ENCODE measurements at regions not wholly inside any gene's neighbourhood (a gene's known extent, or its start where the extent isn't known, plus 50 kb on each side); places are given as distances from the start of the nearest gene placed in this dataset.
"Not testable (repeated sequence)": the region's sequence is repeated elsewhere in the genome, so short reads cannot be mapped to it uniquely, and the experiment has no call there.

DNA sequence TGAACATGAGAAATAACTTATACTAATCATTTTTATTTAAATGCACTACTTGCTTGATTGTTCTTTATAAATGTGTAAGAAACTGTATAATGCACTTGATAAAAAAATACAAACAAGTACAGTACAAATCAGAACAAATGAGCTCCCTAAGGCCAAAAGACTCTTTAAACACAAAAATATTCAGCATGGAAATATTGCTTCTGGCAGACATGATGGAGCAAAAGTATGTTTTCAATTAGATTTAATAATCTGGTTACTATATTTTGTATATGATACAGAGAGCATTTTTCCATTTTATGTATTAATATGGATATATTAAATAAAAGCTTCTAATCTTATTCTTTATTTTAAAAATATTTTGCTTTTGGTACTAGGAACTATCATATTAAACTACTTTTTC is 800.2 kb upstream of the LRFN5 start:
- DNase-seq (ENCODE audit: low spot score): no peak
- intact Hi-C loops (cut with DNase I): no loop called here

DNA sequence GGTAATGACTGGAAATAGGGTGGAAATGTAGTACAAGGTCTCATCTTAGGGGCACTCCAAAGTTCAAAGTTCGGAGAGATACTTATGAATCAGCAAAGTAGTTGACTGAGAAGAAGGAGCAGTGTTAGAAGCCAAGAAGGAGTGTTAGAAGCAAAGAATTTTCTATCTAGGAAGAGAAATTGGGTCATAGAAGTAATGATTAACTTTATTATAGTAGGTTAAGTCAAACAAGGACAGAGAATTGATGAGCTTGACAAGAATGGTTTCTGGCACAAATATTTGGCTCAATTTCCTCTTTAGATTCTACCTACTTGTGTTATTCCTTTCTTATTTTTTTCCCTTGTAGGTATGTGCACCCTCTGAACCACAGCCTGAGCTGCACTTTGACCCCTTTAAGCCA is 810.5 kb upstream of the LRFN5 start:
- intact Hi-C loops (cut with DNase I): no loop called here
- no peak for DNase-seq (ENCODE audit: low spot score)

DNA sequence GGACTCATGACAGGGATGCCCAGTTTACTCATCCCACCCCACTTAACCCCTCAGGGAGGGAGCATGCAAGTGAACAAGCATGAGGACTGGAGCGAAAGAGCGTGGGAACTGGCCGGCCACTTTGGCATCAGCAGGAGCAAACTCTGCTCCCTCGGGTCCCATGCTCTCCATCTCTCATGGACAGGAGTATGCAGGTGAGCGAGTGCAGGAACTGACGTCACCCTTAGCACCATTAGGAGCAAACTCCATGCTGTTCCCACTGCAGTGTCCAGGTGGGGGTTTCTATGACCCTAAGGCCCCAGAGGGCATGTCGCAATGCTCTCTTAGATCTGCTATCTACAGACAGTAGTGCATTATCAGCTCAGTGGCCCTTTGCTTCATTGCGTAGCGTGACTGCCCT is 821.8 kb upstream of the LRFN5 start:
- intact Hi-C loops (cut with DNase I): no loop called here
- DNase-seq (ENCODE audit: low spot score): no peak

DNA sequence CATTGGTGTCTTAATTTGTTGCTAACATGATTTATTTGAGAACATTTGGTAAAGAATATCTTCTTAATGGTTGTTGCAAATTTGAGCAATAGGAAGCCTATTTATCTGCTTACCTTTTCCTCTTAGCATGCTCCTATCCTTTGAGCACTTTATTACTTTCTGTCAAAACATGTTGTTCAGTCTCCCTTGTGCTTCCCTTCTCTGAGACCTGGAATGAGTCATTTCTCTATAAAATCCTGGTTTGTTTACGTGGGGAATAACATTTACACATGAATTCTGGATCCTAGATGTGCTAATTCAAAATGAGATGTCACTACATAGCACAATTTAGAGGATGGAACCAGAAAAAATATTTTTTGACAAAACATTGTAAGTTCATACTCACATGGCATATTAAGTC is 844.0 kb upstream of the LRFN5 start:
- intact Hi-C loops (cut with DNase I): no loop called here
- no peak for DNase-seq (ENCODE audit: low spot score)

DNA sequence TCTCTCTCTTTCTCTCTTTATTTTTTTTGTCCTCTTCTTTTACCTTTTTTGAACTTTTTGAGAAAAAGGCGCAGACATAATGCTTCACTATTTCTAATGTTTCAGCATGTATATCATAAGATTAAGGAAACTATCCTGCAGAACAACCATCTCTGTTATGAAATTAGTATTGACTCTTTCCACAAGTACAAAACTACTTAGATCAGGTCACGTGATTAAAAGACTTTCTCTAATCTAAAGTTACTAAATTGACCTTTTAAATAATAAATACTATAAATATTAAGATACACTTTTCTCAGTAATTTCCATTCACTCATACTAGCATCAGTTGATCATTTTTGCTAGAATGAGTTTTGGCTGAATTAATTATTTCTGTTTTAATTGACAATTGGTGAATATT is 844.5 kb upstream of the LRFN5 start:
- DNase-seq (ENCODE audit: low spot score): no peak
- intact Hi-C loops (cut with DNase I): no loop called here

DNA sequence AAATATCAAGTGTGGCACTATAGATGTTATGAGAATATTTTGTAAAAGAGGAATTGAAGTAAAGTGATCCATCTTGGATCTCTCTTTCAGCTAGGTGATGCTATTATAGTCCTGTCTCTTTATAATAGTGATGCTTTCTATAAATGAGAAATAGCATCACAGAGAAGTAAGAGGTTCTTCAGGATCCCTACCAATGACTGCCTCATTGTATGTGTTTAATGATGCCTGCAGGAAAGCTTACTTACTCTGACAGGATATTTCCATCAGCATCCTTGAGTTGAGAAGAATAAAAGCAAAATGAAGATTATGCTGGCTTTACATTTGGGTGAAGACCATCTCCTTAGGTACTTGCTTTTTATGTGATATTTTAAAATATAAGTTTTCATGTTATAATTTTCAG is 846.0 kb upstream of the LRFN5 start:
- intact Hi-C loops (cut with DNase I): no loop called here

DNA sequence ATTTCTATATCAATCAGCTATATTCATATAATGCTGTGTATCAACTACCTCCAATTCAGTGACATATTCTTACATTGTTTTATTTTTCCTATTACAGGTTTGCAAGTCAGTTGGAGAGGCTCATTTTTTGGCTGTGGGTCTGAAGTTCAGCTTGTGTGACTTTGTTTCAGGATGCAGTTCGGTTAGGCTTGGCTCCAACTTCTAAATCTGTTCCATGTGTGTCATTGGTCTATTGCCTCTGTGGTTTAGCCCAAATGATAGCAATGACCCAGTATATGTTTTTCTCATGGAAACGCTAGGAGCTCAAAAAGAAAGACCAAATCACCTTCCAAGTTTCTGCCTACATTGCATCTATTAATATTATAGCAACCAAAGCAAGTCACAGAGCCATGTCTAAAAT is 848.6 kb upstream of the LRFN5 start:
- DNase-seq (ENCODE audit: low spot score): no peak
- intact Hi-C loops (cut with DNase I): no loop called here

More for the DNA sequence above, 846.0 kb upstream of the LRFN5 start:
- DNase-seq (ENCODE audit: low spot score): no peak

DNA sequence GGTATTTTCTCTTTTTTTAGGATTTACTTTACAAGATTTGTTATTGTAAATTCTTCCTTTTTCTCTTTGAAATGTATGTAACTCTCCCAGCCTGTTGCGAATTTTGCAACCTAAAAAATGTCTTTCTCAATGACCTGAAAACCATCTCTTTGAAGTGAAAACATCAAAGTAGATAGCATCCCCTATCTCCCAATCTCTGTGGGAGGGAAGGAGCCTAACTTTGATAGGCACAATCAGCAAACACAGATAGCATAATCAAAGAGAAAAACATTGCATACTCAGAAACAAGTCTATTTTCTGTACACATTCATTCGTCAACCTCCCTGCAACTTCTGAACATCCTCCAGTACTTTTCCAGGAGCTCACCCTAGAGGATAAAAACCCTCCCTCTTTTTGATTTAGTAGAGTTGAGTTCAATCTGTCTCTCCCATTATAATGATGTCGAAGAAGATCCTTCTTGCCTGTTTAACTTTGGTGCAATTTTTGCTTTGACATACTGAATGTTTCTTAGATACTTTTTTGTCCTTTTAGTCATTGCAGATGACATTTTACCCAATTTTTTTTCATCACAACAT is 849.2 kb upstream of the LRFN5 start:
- DNase-seq (ENCODE audit: low spot score): no peak
- intact Hi-C loops (cut with DNase I): no loop called here

DNA sequence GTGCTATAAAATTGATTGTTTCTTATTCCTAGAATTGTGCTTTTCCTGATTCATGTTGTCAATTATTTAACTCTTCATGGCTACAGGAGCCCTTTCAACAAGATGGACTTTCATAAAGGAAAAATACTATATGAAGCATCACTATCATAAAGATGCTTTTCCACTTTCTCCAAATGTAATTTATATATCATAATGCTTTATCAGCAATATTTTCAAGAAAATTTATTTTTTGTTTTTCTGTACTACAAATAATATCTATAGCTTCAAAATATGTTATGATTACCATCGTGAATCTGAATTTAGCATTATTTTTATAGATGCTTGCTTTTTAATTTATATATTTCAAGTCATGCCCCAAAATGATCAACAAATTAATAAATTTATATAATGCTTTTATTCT is 873.5 kb upstream of the LRFN5 start:
- intact Hi-C loops (cut with DNase I): no loop called here

DNA sequence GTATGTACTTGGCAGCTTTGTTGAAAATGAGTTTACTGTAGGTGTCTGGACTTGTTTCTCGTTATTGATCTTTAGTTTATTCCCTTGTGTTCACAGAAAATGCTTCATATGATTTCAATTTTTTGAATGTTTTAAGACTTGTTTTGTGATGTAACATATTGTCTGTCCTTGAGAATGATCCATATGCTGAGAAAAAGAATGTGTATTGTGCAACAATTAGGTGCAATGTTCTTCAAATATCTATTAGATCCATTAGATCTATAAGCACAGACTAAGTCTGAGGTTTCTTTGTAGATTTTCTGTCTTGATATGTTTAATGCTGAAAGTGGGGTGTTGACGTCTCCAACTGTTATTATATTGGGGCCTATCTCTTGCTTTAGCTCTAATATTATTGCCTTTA is 879.6 kb upstream of the LRFN5 start:
- intact Hi-C loops (cut with DNase I): no loop called here
- DNase-seq (ENCODE audit: low spot score): no peak

More for the DNA sequence above, 873.5 kb upstream of the LRFN5 start:
- no peak for DNase-seq (ENCODE audit: low spot score)

DNA sequence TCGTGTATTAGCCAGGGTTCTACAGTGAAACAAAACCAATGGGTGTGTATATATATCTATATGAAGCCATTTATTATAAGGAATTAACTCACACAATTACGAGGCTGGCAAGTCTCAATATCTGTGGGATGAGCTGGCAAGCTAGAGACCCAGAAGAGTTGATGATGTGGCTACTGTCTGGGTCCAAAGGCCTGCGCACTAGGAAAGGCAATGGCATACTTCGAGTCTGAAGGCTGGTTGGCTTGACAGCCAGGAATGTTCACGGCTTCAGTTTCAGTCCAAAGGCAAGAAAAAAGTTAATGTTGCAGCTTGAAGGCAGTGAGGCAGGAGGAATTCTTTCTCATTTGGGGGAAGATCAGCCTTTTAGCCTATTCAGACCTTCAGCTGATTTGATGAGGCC is 893.3 kb upstream of the LRFN5 start:
- DNase-seq (ENCODE audit: low spot score): no peak
- intact Hi-C loops (cut with DNase I): no loop called here

DNA sequence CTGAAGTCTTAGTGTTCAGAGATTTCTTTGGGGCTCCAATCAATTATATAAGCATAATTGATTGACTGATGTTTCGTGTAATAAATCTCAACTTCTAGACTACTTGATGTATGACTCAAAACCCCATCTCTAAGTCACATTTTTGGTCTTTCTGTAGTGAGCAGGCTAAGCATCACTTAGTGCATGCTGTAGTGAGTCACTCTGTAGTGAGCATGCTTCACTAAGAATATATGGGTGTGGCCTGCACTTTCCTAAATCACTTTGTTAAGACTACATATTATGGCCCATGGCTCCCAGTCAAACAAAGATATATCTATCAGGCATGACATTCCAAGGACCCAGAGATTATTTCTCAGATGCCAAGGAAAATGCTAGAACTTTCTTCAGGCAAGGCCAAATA is 909.4 kb upstream of the LRFN5 start:
- intact Hi-C loops (cut with DNase I): no loop called here
- no peak for DNase-seq (ENCODE audit: low spot score)

DNA sequence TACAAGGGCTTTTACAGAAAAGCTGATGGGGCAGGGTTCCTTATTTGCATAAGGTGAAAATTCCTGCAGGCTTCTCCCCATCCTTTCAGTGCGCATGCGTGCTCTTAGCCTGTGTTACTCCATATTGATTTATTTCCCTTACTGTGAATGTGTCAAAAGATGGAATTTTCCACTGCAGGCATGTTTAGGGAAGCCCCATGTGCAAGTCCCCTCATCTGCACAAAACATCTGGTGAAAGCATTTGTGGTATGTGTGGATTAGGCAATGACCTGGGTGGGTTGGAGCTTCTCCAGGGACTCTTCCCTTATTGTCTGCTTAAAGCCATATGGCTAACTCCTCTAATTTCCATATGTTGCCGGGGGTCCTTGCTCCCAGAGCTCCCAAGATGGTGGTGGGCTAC is 912.7 kb upstream of the LRFN5 start:
- intact Hi-C loops (cut with DNase I): no loop called here
- DNase-seq (ENCODE audit: low spot score): no peak

DNA sequence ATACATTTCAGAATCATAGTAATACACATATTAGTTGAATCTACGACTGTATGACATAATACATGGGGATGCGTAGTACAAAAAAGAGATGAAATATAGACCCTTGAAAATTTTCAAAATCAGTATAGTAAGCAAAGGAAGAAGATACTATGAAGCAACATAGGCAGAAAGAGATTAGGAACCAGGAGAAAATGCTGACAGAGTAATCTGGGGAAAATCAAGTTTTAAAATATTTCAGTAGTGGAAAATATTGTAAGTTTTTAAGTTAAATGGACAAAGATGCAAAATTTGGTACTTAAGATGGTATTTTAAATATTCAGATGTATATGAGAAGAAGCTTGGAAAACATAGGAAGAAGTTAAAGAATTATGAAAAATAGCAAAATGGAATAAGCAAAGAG is 915.6 kb upstream of the LRFN5 start:
- intact Hi-C loops (cut with DNase I): no loop called here

DNA sequence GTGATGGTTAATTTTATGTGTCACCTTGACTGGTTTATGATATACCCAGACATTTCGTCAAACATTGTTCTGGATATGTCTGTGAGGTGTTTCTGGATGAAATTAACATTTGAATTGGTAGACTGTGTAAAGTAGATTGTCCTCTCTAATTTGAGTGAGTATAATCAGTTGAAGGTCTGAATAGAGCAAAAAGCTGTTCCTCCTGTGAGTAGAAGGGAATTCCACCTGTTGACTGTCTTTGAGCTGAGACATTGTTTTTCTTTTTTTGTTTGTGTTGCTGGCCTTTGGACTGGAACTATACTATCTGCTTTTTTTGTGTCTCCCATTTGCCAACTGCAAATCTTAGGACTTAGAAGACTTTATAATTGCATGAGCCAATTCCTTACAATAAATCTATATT is 920.9 kb upstream of the LRFN5 start:
- intact Hi-C loops (cut with DNase I): no loop called here
- no peak for DNase-seq (ENCODE audit: low spot score)

More for the DNA sequence above, 915.6 kb upstream of the LRFN5 start:
- no peak for DNase-seq (ENCODE audit: low spot score)

DNA sequence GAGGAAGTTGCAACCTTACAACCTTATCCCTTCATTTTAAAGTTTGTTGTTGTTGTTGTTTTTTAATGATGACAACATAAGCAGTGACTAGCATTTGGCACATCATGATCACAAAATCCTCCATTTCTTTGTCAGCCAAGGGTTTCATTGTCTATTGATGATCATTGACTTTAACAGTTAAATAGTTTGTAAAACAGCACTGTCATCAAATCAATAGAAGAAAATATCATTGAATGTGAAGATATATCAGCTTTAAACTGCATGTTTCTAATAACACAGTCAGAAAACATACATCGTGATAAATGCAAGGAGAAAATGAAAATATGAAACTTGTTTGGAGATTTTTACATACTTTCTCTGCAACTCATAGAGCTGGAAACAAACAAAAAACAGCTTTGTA is 922.3 kb upstream of the LRFN5 start:
- intact Hi-C loops (cut with DNase I): no loop called here
- no peak for DNase-seq (ENCODE audit: low spot score)

DNA sequence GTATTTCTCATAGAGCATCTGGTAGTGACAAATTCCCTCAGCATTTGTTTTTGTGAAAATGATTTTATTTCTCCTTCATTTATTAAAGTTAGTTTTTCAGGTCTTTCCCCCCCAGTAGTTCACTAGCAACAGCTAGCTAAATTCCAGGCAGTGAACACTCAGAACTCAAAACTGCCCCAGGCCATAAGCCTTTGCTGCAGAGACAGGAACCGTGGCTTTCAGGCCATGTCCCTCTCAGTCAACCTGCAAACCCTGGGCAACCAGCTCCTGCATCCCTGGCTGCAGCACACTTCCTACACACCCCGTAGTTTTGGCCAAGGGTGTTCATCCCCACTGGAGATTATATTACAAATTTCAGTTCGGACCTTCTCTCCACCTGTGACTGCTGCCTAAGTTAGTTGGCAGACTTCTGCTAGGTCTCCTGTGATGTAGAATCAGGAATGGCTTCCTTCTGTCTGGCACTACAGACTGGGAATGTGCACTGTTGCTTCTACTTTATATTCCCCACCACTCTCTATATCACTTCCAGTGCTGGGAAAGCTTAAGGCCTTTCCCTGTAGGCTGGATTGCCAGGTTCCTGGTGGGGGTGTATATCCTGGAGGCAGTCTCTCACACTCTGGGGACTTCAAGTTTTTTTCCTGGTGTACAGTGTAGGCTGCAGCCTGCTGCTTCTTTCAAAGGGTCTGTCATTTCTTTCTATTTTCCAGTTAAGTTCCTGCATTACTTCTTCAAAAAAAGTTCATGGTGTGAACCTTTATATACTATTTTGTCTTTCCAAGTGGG is 924.4 kb upstream of the LRFN5 start:
- no peak for DNase-seq (ENCODE audit: low spot score)
- intact Hi-C loops (cut with DNase I): no loop called here

DNA sequence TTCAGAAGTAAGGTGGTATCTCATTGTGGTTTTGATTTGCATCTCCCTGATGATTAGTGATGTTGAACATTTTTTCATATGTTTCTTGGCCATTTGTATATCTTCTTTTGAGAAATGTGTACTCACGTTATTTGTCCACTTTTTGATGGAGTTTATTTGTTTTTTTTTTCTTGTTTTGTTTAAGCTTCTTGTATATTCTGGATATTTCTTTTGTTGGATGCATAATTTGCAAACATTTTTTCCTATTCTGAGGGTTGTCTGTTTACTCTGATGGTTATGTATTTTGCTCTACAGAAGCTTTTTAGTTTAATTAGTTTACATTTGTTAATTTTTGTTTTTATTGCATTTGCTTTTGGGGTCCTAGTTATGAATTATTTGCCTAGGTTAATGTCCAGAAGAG is 927.4 kb upstream of the LRFN5 start:
- DNase-seq (ENCODE audit: low spot score): no peak
- intact Hi-C loops (cut with DNase I): no loop called here

DNA sequence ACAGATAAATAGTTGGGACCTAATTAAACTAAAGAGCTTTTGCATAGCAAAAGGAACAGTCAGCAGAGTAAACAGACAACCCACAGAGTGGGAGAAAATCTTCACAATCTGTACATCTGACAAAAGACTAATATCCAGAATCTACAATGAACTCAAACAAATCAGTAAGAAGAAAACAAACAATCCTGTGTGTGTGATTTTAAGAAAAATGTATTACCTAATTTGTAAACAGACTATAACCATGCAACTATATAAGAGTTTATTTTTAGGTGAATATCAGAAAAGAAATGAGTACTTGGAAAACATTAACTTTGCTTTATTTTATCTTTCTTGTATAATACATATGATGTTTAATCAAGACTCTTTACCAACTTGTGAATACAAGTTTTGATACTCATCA is 929.5 kb upstream of the LRFN5 start:
- DNase-seq (ENCODE audit: low spot score); intact Hi-C loops (cut with DNase I): not testable (repeated sequence)

DNA sequence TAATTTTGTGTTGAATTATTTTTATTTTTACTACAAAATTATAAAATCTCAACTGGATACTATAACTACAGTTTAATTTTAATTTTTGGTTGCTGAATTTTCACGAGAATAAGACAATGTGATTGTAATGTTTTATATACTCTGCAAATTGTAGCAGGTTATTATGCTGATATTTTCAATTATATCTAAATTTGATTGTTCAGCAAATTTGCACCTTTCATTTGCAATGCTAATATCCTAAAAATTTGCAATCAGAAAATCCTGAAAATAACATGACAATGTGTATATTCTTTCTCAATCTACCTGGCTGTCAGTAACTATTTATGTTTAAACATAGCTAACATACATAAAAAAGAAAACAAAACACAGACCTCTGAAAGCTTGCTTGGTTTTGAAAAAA is 932.2 kb upstream of the LRFN5 start:
- intact Hi-C loops (cut with DNase I): no loop called here

DNA sequence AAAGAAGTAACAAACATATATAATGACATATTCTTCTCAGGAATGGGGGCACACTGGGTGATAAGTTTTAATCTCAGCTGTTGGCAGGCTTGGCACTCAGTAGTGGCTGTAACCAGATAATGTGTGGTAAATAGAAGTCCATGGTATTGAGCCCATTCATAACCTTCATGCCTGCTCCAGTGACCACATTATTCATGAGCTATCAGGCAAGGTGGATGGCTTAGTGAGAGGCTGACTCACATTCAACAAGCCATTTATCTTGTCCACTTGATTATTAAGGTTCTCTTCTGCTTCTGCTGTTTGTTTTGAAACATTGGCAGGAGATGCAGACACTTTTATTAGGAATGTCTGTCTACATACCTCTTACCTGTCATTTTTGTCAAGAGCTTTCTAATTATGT is 950.4 kb upstream of the LRFN5 start:
- no peak for DNase-seq (ENCODE audit: low spot score)
- intact Hi-C loops (cut with DNase I): no loop called here

More for the DNA sequence above, 932.2 kb upstream of the LRFN5 start:
- no peak for DNase-seq (ENCODE audit: low spot score)

Measured in cardiac septum (tissue), 1 donor.